Activated CD8-positive, alpha-beta memory T cell treated with anti-CD3 and anti-CD28 coated beads for 24 hours (primary cell): ENCODE measurements at regions not wholly inside any gene's neighbourhood (a gene's known extent, or its start where the extent isn't known, plus 50 kb on each side); places are given as distances from the start of the nearest gene placed in this dataset.
"Not testable (repeated sequence)": the region's sequence is repeated elsewhere in the genome, so short reads cannot be mapped to it uniquely, and the experiment has no call there.

Experiments used
- DNase-seq: peaks from one replicate; pipeline ENCODE4 v3.0.0-alpha.2; 2020

GRCh38 chr16:60646631-60647030 is 1389.6 kb downstream of the CDH8 start:
- no peak for DNase-seq

GRCh38 chr16:60645541-60645940 is 1390.7 kb downstream of the CDH8 start:
- no peak for DNase-seq

DNA sequence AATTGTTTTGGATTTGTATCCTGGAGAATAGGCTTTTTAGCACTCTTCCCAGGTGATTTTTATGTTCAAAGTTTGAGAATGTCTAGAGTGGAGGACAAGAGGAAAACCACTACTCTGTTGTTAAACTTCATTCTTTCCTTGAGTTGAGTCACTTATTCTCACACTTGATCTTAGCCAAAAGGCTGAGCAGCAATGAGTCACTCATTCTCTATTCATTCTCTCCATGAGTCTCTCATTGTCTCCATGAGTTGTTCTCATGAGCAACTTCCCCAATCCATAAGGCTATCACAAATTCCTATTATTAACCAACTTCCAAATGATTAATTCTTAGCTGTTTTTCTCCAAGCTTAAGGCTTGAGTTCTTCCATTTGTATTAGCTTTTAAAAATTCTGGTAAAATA is 1393.3 kb downstream of the CDH8 start:
- DNase-seq = no peak

DNA sequence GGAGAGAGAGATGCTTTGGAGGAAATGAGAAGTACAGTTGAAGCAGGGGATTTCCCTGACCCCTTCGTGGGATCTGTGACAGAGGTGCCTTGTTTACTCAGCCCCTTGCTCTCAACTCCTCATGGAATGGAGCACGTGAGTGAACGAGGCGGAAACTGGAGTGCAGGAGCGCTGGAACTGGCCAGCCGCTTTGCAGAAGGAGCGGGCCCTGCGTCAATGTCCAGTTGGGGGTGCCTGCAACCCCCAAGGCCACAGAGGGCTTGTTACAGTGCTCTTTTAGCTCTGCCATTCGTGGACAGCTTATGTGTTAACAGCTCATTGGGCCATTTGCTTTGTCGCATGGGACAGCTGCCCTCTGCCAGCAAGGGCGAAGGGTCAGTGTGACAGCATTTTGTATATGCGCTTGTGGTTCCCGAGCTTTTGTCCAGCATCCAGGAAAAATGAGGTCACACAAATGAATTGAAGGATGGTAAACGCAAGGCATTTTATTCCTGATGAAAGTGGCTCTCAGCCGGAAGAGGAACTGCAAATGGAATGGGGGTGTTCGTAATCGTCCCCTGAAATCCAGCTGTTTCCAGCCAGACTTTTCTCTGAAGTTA is 1395.1 kb downstream of the CDH8 start:
- DNase-seq = no peak

DNA sequence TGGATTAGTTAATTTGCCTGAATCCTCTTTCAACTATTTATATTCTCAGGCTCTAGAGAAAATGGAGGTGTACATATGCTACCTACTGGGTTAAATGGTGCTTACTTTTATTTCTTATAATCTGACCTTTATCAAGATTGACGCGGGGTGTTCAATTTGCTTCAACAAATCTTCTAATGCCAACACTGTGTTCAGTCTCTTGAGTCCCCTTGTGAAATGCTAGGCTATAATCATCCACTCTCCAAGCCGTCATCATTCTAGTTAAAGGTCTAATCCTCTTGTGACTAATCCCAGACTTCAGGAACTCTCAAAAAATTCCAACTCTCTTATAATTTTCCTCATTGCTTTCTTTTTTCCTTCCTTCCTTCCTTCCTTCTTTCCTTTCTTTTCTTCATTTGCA is 1396.2 kb downstream of the CDH8 start:
- DNase-seq = no peak

- DNase-seq = not testable (repeated sequence)
Measured at GRCh38 chr16:60636636-60637035, 1399.6 kb downstream of the CDH8 start.

DNA sequence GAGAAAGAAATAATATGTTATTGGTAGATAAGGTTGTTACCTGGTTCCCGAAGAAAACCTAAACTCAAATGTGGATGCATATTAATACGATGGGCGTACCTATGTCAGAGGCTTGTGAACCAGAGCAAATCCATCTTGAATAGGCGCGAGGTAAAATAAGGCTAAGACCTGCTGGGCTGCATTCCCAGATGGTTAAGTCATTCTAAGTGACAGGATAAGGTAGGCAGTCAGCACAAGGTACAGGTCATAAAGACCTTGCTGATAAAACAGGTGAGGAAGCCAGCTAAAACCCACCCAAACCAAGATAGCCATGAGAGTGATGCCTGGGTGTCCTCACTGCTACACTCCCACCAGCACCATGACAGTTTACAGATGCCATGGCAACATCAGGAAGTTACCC is 1400.1 kb downstream of the CDH8 start:
- no peak for DNase-seq

DNA sequence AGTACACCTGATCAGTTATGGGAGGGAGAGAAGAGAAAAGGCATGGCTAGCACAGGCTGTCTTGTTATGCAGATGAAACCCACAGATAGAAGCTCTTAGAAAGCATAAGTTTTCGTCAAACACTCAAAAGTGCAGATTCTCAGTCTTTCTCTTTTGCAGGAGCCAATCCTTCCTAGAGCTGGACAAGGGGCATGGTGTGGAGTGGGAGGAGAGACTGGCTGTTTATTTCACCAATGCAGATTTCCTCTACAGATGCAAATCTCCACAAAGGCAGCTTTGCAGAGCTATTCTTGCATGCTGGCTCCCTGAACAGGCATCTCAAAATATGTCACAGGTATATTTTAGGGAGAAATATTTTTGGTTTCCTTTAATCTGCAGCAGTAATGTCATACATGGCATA is 1400.7 kb downstream of the CDH8 start:
- no peak for DNase-seq

GRCh38 chr16:60611844-60612243 is 1424.4 kb downstream of the CDH8 start:
- DNase-seq = no peak

DNA sequence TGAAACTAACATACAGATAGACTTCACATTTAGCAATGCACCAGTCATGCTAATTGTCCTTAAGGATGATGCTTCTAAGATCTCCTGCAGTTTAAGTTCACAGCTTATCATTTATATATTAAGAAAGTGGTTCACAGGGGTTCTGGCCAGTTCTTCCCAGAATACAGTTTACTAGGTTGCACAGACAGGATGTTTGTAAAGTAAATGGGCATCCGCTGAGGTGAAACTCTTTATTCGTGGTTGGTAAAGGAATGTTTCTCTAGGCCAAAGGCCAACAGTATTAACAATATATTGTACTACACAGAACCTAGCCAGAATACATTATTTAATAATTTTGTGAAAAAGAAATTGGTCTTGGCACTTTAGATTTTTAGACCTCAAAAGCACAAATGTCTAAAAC is 1427.3 kb downstream of the CDH8 start:
- no peak for DNase-seq

GRCh38 chr16:60605652-60606051 is 1430.6 kb downstream of the CDH8 start:
- DNase-seq = not testable (repeated sequence)

GRCh38 chr16:60605176-60605575 is 1431.1 kb downstream of the CDH8 start:
- DNase-seq = no peak

- no peak for DNase-seq
Measured at GRCh38 chr16:60586493-60586892, 1449.7 kb downstream of the CDH8 start.

DNA sequence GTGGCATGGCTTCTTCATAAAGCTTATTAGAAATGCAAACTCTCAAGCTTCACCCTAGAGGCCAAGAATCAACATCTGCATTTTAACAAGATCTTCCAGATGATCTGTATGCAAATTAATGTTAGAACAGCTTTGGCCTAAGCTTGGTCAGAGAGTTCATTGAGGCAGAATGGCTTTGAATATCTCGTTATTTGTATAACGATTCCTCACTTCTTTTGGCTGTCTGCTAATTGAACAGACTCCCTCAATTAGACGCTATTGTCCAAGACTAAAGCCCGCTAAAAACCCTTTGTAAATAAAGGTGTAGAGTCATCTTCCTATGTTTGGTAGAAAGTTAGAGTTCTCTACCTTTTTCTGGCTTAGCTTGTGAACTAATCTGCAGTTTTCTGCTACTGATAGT is 1453.7 kb downstream of the CDH8 start:
- no peak for DNase-seq

DNA sequence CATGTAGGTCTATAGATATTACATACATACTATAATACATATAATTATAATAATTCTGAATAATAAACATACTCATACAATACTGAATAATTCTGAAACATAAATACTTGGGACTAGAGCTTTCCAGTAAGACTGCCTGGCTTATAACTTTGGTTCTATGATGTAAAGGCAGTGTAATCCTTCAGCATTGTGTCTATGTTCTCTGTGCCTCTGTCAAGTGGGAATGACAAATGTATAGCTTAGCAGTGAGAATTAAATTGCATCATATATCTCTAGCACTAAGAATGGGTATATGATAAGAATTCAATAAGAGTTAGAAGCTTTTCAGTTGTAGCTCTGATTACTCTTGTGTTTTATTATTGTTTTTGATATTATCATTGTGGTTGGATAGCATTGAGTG is 1469.3 kb downstream of the CDH8 start:
- no peak for DNase-seq

DNA sequence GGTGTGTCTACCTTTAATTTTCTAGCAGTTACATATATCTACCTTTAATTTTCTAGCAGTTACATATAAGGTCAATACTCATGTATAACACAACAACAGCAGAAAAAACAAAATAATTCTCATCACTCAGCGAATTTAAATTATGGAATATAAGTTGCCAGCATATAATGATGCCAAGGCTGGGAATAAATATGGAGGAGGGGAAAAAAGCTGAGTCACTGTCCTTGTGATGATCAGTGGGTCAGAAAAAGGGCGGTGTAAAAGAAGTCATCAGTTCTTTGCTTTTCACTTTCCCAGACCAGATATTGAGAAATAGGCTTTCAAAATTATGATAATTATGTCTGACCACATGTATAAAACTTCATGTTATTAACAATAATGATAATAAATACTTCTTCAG is 1471.7 kb downstream of the CDH8 start:
- no peak for DNase-seq

DNA sequence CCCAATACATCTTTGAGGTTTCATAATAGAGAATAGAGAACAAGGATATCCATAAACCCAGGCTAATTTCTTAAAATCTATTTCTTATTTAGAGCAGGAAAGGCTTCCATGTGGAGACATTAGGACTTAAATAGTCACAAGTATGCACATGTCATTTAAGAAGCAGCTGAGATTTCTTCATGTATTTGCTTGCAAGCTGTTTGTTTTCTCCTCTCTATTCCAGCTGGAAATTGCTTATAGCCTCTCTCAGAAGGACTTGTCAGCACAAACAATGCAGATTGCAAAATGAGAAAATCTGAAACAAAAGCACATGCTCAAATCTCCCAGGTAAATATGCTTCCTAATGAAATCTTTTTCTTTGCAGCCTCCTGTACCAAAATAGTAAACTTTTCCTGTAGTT is 1473.1 kb downstream of the CDH8 start:
- DNase-seq = no peak

DNA sequence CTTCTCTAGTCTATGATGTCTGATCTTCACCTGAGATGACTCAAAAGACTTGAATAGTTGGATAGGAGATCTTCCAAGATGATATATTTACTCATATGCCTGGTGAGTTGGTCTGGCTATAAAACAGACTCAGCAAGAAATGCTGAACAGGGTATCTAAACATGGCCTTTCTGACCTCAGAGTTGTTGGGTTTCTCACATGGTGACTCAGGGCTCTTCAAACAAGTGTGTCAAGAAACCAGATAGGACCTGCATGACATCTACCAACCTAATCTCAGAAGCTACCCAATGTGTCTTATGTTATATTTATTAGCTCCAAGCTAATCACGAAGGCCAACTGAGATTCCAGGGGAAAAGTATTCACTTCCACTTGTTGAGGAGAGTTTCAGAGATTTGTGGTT is 1477.3 kb downstream of the CDH8 start:
- no peak for DNase-seq

DNA sequence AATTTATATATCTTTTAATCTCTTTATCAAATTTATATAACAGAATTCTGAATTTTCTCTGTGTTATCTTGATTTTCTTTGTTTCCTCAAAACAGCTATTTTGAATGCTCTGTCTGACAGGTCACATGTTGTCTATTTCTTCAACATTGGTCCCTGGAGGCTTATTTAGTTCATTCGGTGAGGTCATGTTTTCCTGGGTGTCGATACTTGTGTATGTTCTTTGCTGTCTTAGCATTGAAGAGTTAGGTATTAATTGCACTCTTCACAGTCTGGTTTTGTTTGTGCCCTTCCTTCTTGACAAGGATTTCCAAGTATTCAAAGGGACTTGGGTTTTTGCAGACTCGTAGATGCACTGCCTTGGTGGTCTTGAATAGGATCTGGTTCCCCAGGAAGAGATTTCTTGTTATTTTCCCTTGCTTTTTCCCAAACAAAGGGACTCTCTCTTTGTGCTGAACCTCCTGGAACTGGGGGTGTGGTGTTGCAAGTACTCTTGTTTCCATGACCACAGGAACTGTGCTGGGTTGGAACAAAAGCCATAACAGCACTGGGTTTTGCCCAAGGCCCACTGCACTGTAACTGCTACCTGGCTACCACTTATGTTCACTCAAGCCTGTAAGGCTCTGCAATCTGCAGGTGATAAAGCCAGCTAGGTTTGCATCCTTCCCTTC is 1483.0 kb downstream of the CDH8 start:
- DNase-seq = no peak

DNA sequence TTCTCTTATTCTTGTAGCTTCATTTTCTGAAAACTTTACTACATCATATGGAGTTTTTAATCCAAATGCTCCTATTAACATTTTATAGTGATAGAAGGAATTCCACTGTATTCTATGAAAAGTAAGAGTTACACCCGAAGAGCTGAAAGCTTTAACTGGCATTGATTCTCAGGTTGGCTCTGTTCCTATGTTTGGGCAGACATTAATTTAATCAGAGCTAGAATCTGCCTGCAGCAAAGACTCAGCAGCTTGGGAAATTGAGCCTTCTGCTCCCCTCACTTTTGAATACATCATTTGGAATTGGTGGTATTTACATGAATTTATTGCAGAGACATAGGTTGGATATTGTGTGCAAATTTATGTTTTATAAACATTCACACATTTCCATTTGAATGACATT is 1494.7 kb downstream of the CDH8 start:
- no peak for DNase-seq

DNA sequence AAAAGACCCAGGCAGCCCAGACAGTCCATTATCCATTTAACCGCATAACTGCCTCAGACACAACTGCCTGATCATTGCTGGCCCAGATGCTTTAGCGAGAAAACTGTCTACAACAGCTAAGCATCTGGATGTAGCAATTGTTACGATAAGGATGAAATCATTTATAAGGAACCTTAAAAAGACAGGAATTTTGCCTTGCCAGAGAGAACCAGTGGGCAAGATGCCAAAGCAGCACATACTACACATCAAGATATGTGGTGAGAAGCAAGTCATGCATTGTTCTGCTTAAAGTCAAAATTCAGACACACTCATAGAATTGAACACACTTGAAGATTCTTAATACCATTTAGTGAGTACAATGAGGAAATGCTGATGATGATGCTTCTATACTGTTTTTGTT is 1525.3 kb downstream of the CDH8 start:
- DNase-seq = no peak

- no peak for DNase-seq
Measured at GRCh38 chr16:60510208-60510607, 1526.0 kb downstream of the CDH8 start.

DNA sequence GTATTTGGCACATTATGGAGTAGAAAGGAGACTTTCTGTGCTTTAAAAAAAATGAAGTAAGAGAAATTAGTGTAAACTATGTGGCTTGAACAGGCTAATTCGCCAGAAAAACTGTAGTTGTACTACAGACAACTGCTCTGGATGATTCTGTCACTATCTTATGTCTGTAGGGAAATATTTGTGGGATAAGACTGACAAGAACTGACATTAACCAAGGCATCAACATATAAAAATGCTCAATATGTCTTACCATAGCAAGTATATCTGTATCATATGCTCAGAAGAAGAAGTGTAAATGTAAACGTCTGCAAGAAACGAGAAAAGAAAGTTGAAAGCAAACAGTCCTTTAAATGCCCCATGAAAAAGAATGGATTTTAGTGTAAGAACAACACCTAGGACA is 1545.0 kb downstream of the CDH8 start:
- no peak for DNase-seq

DNA sequence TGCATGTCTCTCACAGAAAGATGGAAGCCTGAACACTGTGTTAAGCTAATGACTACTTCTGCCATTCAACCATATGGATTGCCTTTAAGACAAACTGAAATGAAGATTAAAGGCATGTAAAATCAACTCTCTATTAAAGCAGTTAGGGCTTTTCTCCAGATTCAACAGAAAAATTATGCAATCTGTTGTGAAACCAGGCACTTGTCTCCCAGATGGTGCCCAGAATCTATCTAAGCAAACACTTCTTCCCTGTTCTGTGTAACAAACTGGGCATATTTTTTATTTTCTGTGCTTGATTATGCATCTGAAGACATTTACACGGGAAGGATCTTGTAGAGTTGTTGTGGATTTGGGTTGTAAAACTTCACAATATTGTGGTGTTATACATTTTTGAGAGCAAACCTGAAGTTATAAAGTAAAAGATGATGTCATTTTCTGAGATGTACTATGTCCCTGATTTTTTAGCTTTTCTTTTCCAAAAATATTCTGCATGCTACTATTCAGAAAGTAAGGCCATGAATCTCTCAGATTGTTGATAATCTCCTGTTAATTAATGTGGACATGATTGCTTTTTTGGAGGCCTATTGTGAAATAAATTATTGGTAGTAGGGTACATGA is 1550.3 kb downstream of the CDH8 start:
- no peak for DNase-seq

DNA sequence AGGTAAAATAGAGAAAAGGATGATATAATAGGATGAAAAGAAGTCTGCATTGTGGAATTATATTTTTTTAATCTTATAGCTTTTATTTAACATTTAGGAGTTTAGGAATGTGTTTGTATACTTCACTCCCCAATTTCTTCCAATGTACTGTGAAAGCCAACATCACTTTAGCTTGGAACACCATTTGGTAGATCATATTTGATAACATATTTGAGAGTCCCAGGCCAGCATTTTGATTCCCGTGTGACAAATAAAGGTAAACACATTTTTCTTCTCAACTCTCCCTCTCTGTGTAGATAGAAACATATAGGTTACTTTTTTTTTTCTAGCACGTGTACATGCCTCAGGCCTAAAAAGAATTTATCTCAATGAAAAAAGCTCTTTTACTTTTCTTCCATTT is 1551.3 kb downstream of the CDH8 start:
- no peak for DNase-seq
